ENCODE measurements at regions not wholly inside any gene's neighbourhood (a gene's known extent, or its start where the extent isn't known, plus 50 kb on each side); places are given as distances from the start of the nearest gene placed in this dataset.

GRCh38 chr12:132439333-132439904 lies 50.5 kb upstream of the FBRSL1 start:
- Histone ChIP-seq H3K4me1 (ENCODE audit: control insufficient read depth in 1 of 2, low read depth in 2 of 2) (no peaks in the 10 kb centered on the region), H3K9me3 (no peaks in the 10 kb centered on the region), H3K27ac (no peak overlapping the region), H3K36me3 (no peaks in the 10 kb centered on the region), H3K27me3 (replicated peaks; ENCODE audit: insufficient read depth) (no peaks in the 10 kb centered on the region), H3K4me3 (no peak overlapping the region)
- DNase-seq (ENCODE audit: low spot score) (no peak), ATAC-seq (ENCODE audit: insufficient number of reproducible peaks, low FRiP score, low read depth) (no peak)
- TF ChIP-seq CTCF (IDR thresholded peaks at IDR 0.05) = no peak

GRCh38 chr12:132438726-132439125 lies 51.2 kb upstream of the FBRSL1 start:
- no peaks in the 10 kb centered on the region for H3K27me3 ChIP-seq (replicated peaks; ENCODE audit: insufficient read depth)
- ATAC-seq (ENCODE audit: insufficient number of reproducible peaks, low FRiP score, low read depth) (no peak), DNase-seq (ENCODE audit: low spot score) (no peak)
- H3K4me1 ChIP-seq (ENCODE audit: control insufficient read depth in 1 of 2, low read depth in 2 of 2) = no peaks in the 10 kb centered on the region
- TF ChIP-seq CTCF (IDR thresholded peaks at IDR 0.05) = no peak
- H3K36me3 ChIP-seq = no peaks in the 10 kb centered on the region
- H3K27ac ChIP-seq = no peak overlapping the region
- no peak overlapping the region for H3K4me3 ChIP-seq
- H3K9me3 ChIP-seq = no peaks in the 10 kb centered on the region

- no peak for ATAC-seq (ENCODE audit: insufficient number of reproducible peaks, low FRiP score, low read depth)
- no peaks in the 10 kb centered on the region for H3K27me3 ChIP-seq (replicated peaks; ENCODE audit: insufficient read depth)
Measured at GRCh38 chr12:132437943-132438700, 51.8 kb upstream of the FBRSL1 start.

GRCh38 chr12:132437252-132437932 lies 52.6 kb upstream of the FBRSL1 start:
- DNase-seq (ENCODE audit: low spot score) (no peak), ATAC-seq (ENCODE audit: insufficient number of reproducible peaks, low FRiP score, low read depth) (no peak)
- Histone ChIP-seq H3K4me1 (ENCODE audit: control insufficient read depth in 1 of 2, low read depth in 2 of 2) (no peaks in the 10 kb centered on the region), H3K36me3 (no peaks in the 10 kb centered on the region), H3K4me3 (no peak overlapping the region), H3K27me3 (replicated peaks; ENCODE audit: insufficient read depth) (no peaks in the 10 kb centered on the region), H3K9me3 (no peaks in the 10 kb centered on the region), H3K27ac (no peak overlapping the region)
- no peak for TF ChIP-seq CTCF (IDR thresholded peaks at IDR 0.05)

More at GRCh38 chr12:132437943-132438700, 51.8 kb upstream of the FBRSL1 start:
- TF ChIP-seq CTCF (IDR thresholded peaks at IDR 0.05) = no peak
- no peaks in the 10 kb centered on the region for H3K4me1 ChIP-seq (ENCODE audit: control insufficient read depth in 1 of 2, low read depth in 2 of 2)
- H3K9me3 ChIP-seq = no peaks in the 10 kb centered on the region
- H3K27ac ChIP-seq = no peak overlapping the region
- H3K4me3 ChIP-seq = no peak overlapping the region
- no peaks in the 10 kb centered on the region for H3K36me3 ChIP-seq
- no peak for DNase-seq (ENCODE audit: low spot score)

GRCh38 chr12:132436791-132437251 lies 53.1 kb upstream of the FBRSL1 start:
- Histone ChIP-seq H3K4me1 (ENCODE audit: control insufficient read depth in 1 of 2, low read depth in 2 of 2) (no peaks in the 10 kb centered on the region), H3K27me3 (replicated peaks; ENCODE audit: insufficient read depth) (no peaks in the 10 kb centered on the region), H3K27ac (no peak overlapping the region), H3K4me3 (no peak overlapping the region), H3K9me3 (no peaks in the 10 kb centered on the region), H3K36me3 (no peaks in the 10 kb centered on the region)
- ATAC-seq (ENCODE audit: insufficient number of reproducible peaks, low FRiP score, low read depth) (no peak), DNase-seq (ENCODE audit: low spot score) (no peak)
- TF ChIP-seq CTCF (IDR thresholded peaks at IDR 0.05) = no peak
